Tibial nerve (tissue), 3 donors: ENCODE measurements at regions not wholly inside any gene's neighbourhood (a gene's known extent, or its start where the extent isn't known, plus 50 kb on each side); places are given as distances from the start of the nearest gene placed in this dataset.

ENCODE experiments used
- CTCF ChIP-seq, 5 experiments: fragments of 200-600 bp in 3 of 5; fragments of 450-650 bp in 2 of 5; sonication (generic) in 3 of 5; IDR thresholded peaks; one replicate each; pipeline ENCODE4 v1.5.1; 2016 to 2019; ENCODE audit warnings: antibody characterized with exemption in 5 of 5, mild to moderate bottlenecking in 3 of 5, moderate library complexity in 2 of 5
- POLR2A ChIP-seq, 2 donors: fragments of 450-650 bp; IDR thresholded peaks; one replicate each; pipeline ENCODE4 v1.6.1; 2017; ENCODE audit warnings: antibody characterized with exemption in 2 of 2, mild to moderate bottlenecking in 2 of 2, moderate library complexity in 2 of 2

- TF ChIP-seq CTCF (IDR thresholded peaks at IDR 0.05) (no peak), POLR2A (IDR thresholded peaks at IDR 0.05) (no peak)
Observed at GRCh38 chr12:125412506-125412905, 347.3 kb downstream of the AACS start.
